Thymus (tissue), 11 donors: ENCODE measurements at regions not wholly inside any gene's neighbourhood (a gene's known extent, or its start where the extent isn't known, plus 50 kb on each side); places are given as distances from the start of the nearest gene placed in this dataset.

Source experiments
- DNase-seq, 9 donors: peaks; one replicate each; pipeline ENCODE4 v3.0.0-alpha.2; 2013; ENCODE audit warnings: low spot score in 9 of 9, low read depth in 6 of 9, missing footprints in 1 of 9
- H3K27ac ChIP-seq, 2 donors: one replicate each; pipeline ENCODE4 v1.5.1; 2013; ENCODE audit warnings: control low read depth in 1 of 2, low read depth in 1 of 2, low read length in 1 of 2, mild to moderate bottlenecking in 1 of 2, moderate library complexity in 1 of 2
- H3K27me3 ChIP-seq, 2 donors: one replicate each; pipeline ENCODE4 v1.5.1; 2013; ENCODE audit warnings: low read length in 1 of 2; ENCODE audit not compliant: control insufficient read depth in 2 of 2, insufficient read depth in 1 of 2
- H3K36me3 ChIP-seq, 2 donors: one replicate each; pipeline ENCODE4 v1.5.1; 2013; ENCODE audit warnings: low read length in 1 of 2, mild to moderate bottlenecking in 1 of 2, moderate library complexity in 1 of 2; ENCODE audit not compliant: control insufficient read depth in 2 of 2, insufficient read depth in 2 of 2
- H3K4me1 ChIP-seq, 2 donors: one replicate each; pipeline ENCODE4 v1.5.1; 2013; ENCODE audit warnings: low read length in 2 of 2; ENCODE audit not compliant: control insufficient read depth in 2 of 2, insufficient read depth in 2 of 2
- H3K4me3 ChIP-seq, 2 donors: one replicate each; pipeline ENCODE4 v1.5.1; 2013; ENCODE audit warnings: low read length in 2 of 2, control low read depth in 1 of 2, mild to moderate bottlenecking in 1 of 2
- H3K9me3 ChIP-seq, 2 donors: one replicate each; pipeline ENCODE4 v1.5.1; 2013; ENCODE audit warnings: low read length in 1 of 2, mild to moderate bottlenecking in 1 of 2; ENCODE audit not compliant: control insufficient read depth in 2 of 2, insufficient read depth in 1 of 2
- WGBS: extraction: QIAGEN DNeasy Blood & Tissue Kit; methylation state at CpG from one replicate; pipeline ENCODE4 v1.1.7; 2013; 5-methylcytosine and 5-hydroxymethylcytosine counted together
- donor health status: healthy.

DNA sequence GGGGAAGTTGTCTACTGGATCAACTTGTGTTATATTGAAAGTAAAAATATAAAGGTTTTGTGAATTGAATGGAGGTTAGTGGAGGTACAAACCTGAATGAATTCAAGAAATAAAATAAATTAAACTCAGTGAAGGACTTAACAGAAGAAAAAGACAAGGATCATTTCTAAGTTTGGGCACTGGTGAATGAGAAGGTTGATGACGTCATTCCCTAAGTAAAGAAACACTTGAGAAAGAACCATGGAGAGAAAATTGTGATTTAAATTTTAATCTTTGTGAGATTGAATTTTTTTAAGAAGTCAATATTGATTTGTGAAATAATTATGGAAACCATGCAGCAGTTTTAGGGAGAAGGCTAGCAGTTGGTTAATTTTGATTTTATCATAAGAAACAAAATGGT is 900.3 kb upstream of the TYRP1 start:
- H3K9me3 ChIP-seq = peaks cover 1 to 6% of the 10 kb centered on the region in 2 donors
- H3K36me3 ChIP-seq = no peaks in the 10 kb centered on the region
- no peak overlapping the region for H3K4me3 ChIP-seq
- H3K4me1 ChIP-seq = no peaks in the 10 kb centered on the region
- no peaks in the 10 kb centered on the region for H3K27me3 ChIP-seq
- H3K27ac ChIP-seq = no peak overlapping the region
- 91% methylated on average over 1 of the region's 1 CpG for WGBS
- DNase-seq = no peak

DNA sequence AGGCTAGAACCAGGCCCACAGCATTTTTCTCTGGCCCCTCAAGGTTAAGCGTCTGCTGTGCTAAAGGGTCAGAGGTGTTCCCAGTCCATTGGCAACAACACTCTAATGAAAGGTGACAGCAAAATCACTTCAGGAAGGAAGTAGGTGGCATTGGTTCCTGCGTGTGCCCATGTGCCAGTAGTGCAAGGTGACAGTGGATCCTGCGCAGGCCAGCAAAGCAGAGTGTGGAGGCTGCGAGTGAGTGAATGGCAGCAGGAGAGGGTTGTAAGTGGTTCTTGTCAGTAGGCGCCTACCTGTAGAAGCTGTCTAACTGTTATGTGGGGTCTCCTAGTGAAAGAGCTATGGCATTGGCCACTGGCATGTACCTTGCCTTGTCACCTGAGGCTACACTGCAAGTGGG is 898.2 kb upstream of the TYRP1 start:
- 95% methylated on average over 5 of the region's 5 CpGs for WGBS

DNA sequence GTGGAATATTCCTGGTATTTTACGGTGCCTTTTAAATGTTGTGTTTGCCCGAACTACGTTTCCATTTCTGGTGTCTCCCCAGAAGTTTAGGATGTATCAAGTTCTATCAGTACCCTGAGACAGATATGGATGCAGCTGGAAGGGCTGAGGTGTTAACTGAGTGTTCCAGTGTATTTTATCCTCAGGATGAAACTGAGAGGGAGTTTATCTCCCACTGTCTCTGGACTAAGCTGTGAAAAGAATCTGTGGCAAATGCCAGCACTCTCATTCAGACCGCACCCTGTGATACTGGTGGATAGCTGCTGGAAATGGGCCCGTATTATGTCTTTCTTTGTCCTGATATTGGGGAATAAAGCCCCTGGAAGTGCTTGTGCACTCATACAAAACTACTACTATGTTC is 887.2 kb upstream of the TYRP1 start:
- no peak for DNase-seq
- no peaks in the 10 kb centered on the region for H3K4me1 ChIP-seq
- no peak overlapping the region for H3K27ac ChIP-seq
- no peaks in the 10 kb centered on the region for H3K36me3 ChIP-seq
- H3K9me3 ChIP-seq = peaks cover 0 to 3% of the 10 kb centered on the region in 2 donors
- no peaks in the 10 kb centered on the region for H3K27me3 ChIP-seq
- WGBS = 92% methylated on average over 5 of the region's 5 CpGs
- no peak overlapping the region for H3K4me3 ChIP-seq

More for the DNA sequence above, 898.2 kb upstream of the TYRP1 start:
- H3K9me3 ChIP-seq = peaks cover 1 to 6% of the 10 kb centered on the region in 2 donors
- H3K27me3 ChIP-seq = no peaks in the 10 kb centered on the region
- H3K27ac ChIP-seq = no peak overlapping the region
- no peak overlapping the region for H3K4me3 ChIP-seq
- H3K36me3 ChIP-seq = no peaks in the 10 kb centered on the region
- H3K4me1 ChIP-seq = no peaks in the 10 kb centered on the region
- no peak for DNase-seq

DNA sequence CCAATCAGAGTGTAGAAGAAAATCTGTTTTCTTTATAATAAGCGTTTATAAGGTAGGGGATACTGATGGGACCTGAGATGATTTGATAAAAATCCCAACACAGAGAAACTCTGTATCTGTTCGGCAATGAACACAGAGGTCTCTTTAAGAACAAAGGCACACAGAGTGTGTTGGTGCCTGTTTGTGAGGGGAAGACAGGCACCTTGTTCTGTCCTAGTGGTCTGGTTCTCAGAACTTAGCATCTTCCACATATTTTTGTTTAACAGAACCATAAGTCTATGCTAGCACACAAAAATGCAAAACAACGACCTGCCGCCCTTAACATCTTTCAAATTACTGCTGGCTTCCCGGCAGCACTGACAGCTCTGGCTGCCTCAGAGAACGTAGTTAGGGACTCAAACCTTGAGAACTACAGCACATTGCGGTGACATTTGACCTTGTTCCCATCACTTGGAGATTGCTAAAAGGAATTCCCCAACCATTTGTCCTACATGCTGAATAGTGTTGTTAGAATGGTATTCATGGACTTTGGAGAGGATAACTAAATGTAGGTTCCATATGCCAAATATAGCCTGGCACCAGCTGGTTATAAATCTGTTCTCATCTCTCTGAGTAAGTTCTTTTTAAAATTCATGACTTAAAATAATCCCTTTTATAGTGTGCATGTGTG is 871.7 kb upstream of the TYRP1 start:
- 81% methylated on average over 7 of the region's 7 CpGs for WGBS
- Histone ChIP-seq H3K27me3 (no peaks in the 10 kb centered on the region), H3K9me3 (no peaks in the 10 kb centered on the region), H3K27ac (no peak overlapping the region), H3K4me3 (no peak overlapping the region), H3K4me1 (no peaks in the 10 kb centered on the region), H3K36me3 (no peaks in the 10 kb centered on the region)
- DNase-seq = no peak

DNA sequence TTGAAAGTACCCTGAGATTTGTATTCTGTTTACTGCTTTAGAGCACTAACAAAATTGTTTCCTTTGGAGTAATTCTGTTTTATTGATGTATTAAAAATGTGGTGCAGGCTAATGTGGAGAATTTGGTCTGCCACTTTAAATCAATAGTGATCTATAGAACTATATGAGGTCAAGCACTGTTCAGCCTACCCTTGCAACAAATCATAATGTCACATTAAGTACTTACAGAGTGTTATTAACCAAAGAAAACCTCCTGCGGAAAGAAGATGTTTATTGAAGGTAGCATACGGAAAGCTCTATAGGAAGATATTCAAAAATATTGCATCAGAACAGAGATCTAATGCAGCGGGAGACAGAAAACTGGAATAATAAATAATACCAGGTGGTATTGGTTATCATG is 865.0 kb upstream of the TYRP1 start:
- Histone ChIP-seq H3K4me3 (no peak overlapping the region), H3K27ac (no peak overlapping the region), H3K27me3 (no peaks in the 10 kb centered on the region), H3K9me3 (no peaks in the 10 kb centered on the region), H3K4me1 (no peaks in the 10 kb centered on the region), H3K36me3 (no peaks in the 10 kb centered on the region)
- 97% methylated on average over 3 of the region's 3 CpGs for WGBS
- no peak for DNase-seq

DNA sequence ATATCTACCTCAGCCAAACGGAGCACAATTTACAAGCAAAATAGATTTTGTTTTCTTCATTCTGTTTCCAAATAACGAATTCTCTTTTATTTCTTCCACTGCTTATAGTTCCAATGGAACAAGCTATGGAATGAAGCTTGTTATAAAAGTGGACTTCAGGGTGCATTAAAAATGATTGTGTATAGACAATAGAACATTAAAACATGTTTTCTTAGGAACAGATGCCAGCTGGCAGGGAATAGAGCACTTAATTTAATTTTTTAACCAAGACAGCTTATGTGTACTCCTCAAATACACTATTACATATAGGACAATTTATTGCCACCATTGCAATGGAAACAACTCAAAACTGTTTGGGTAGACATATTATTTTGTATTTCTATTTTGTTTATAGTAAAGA is 860.1 kb upstream of the TYRP1 start:
- Histone ChIP-seq H3K36me3 (no peaks in the 10 kb centered on the region), H3K4me1 (no peaks in the 10 kb centered on the region), H3K27me3 (no peaks in the 10 kb centered on the region), H3K27ac (no peak overlapping the region), H3K4me3 (no peak overlapping the region), H3K9me3 (peaks cover 0 to 5% of the 10 kb centered on the region in 2 donors)
- WGBS = 88% methylated on average over 2 of the region's 2 CpGs
- DNase-seq = no peak

DNA sequence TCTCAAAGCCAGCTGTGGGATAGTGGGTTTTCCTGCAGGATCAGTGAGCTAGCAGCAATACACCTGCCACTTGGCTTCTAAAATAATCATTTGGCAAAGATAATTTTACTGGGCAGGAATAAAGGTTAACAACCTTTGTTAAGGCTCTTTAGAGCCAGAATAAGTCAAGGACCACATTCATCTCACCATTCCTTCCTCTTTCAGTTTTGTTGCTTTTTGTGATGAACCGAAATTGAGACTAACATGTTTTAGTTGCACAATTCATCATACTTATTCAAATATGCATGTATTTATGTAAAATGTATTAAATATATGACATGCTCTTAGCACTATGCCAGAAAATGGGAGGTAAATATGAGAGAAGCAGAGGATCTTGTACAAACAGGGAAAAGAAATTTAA is 824.4 kb upstream of the TYRP1 start:
- H3K4me3 ChIP-seq = no peak overlapping the region
- no peak overlapping the region for H3K27ac ChIP-seq
- DNase-seq = no peak
- no peaks in the 10 kb centered on the region for H3K36me3 ChIP-seq
- no peaks in the 10 kb centered on the region for H3K27me3 ChIP-seq
- H3K9me3 ChIP-seq = no peaks in the 10 kb centered on the region
- no peaks in the 10 kb centered on the region for H3K4me1 ChIP-seq
- 74% methylated on average over 1 of the region's 1 CpG for WGBS

DNA sequence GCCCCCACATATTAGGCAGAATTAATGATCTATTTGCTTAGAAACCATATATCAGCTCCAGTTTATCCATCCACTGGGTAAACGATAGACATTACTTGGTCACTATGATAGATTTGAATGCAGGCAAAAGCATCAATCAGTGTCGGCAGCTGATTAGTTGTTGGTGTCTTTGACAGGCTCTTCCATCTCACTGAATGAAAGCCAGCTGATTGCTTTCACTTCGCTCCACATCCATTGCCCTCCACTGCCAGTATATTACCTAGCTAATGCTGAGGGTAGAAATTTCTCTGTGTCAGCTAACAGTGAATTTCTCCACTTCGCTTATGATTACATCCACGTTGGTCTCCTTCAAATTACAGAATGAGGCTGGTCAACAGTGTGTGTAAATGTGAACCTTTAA is 821.3 kb upstream of the TYRP1 start:
- DNase-seq = no peak
- no peak overlapping the region for H3K27ac ChIP-seq
- no peaks in the 10 kb centered on the region for H3K4me1 ChIP-seq
- 85% methylated on average over 5 of the region's 5 CpGs for WGBS
- no peaks in the 10 kb centered on the region for H3K27me3 ChIP-seq
- no peak overlapping the region for H3K4me3 ChIP-seq
- no peaks in the 10 kb centered on the region for H3K36me3 ChIP-seq
- H3K9me3 ChIP-seq = no peaks in the 10 kb centered on the region

DNA sequence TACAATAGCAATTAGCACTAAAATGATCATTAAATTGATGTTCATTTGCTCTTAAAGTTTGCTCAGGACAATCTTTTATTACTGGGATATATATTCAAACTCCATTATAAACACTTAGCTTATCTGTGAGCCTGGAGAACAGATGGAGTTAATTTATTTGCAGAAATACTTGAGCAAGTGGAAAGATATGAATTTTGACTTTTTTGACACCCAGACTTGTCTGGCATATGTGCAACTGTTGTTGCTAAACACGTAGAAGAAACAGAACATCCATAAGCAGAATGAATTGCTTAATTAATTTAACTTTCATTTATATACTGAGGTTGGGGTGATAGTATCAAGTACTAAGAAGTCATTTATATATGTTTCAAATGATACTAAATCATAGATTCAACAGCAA is 820.7 kb upstream of the TYRP1 start:
- H3K27ac ChIP-seq = no peak overlapping the region
- WGBS = 86% methylated on average over 1 of the region's 1 CpG
- H3K4me3 ChIP-seq = no peak overlapping the region
- DNase-seq = no peak
- no peaks in the 10 kb centered on the region for H3K4me1 ChIP-seq
- H3K9me3 ChIP-seq = no peaks in the 10 kb centered on the region
- no peaks in the 10 kb centered on the region for H3K36me3 ChIP-seq
- H3K27me3 ChIP-seq = no peaks in the 10 kb centered on the region

DNA sequence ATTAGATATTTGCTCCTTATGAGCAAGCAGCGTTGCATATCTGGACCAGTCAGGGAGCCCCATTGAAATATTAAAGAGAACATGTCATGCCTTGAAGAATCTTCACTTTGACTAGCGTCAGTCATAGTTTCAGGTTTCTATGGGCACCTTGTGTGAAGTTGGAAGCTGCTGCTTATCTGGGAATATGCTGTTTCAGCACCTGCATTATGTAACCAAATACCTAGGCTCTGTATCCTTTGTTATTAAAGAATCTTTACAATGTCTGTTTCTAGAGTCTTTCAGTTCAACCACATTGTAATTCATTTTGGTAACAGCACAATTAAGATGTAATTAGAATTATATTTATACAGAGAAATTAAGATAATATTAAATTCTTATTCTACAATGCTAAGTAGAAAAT is 818.8 kb upstream of the TYRP1 start:
- no peaks in the 10 kb centered on the region for H3K36me3 ChIP-seq
- no peaks in the 10 kb centered on the region for H3K27me3 ChIP-seq
- DNase-seq = no peak
- no peak overlapping the region for H3K4me3 ChIP-seq
- WGBS = 92% methylated on average over 2 of the region's 2 CpGs
- H3K9me3 ChIP-seq = no peaks in the 10 kb centered on the region
- no peak overlapping the region for H3K27ac ChIP-seq
- no peaks in the 10 kb centered on the region for H3K4me1 ChIP-seq
